ENCODE measurements at regions not wholly inside any gene's neighbourhood (a gene's known extent, or its start where the extent isn't known, plus 50 kb on each side); places are given as distances from the start of the nearest gene placed in this dataset.

GRCh38 chr2:136375017-136375901 lies 257.3 kb upstream of the CXCR4 start (continued):
- no peak for TF ChIP-seq POLR2AphosphoS2 (IDR thresholded peaks at IDR 0.05; ENCODE audit: low read depth, low read length)
- peak; percentile 61 for TF ChIP-seq RELB (IDR thresholded peaks at IDR 0.05; ENCODE audit: low read depth)
- no peak for TF ChIP-seq TCF12 (IDR thresholded peaks at IDR 0.05; ENCODE audit: low read depth, low read length)
- peak; percentile 57; the same call in 1 of the 2 replicates for TF ChIP-seq SPI1 (IDR thresholded peaks at IDR 0.05; ENCODE audit: borderline replicate concordance, insufficient read depth, low read depth, low read length)
- no peak for TF ChIP-seq CHD2 (IDR thresholded peaks at IDR 0.05; ENCODE audit: borderline replicate concordance, low read depth, low read length)
- no peak for TF ChIP-seq JUND (IDR thresholded peaks at IDR 0.05; ENCODE audit: low read depth, low read length)
- TF ChIP-seq RBBP5 (conservative IDR thresholded peaks at IDR 0.05), result no peak
- no peak for TF ChIP-seq POLR2AphosphoS5 (IDR thresholded peaks at IDR 0.05; ENCODE audit: low read length)
- TF ChIP-seq HCFC1 (IDR thresholded peaks at IDR 0.05; ENCODE audit: low read length), result no peak
- TF ChIP-seq SIN3A (IDR thresholded peaks at IDR 0.05; ENCODE audit: low read depth, low read length), result no peak
- peak; percentile 82 for TF ChIP-seq CREM (IDR thresholded peaks at IDR 0.05; ENCODE audit: low read depth)
- TF ChIP-seq RUNX3 (IDR thresholded peaks at IDR 0.05; ENCODE audit: low read length), result peak; percentile 70
- TF ChIP-seq CBFB (IDR thresholded peaks at IDR 0.05; ENCODE audit: low read depth), result no peak
- TF ChIP-seq SP1 (IDR thresholded peaks at IDR 0.05; ENCODE audit: low read depth, low read length), result peak; percentile 22
- no peak for TF ChIP-seq NKRF (conservative IDR thresholded peaks at IDR 0.05)
- no peak for TF ChIP-seq NRF1 (conservative IDR thresholded peaks at IDR 0.05; ENCODE audit: low read depth, low read length)
- TF ChIP-seq ZNF24 (IDR thresholded peaks at IDR 0.05), result no peak
- TF ChIP-seq ZNF217 (IDR thresholded peaks at IDR 0.05), result no peak
- no peak for TF ChIP-seq NFYB (IDR thresholded peaks at IDR 0.05; ENCODE audit: insufficient read depth, low read depth, low read length)
- no peak for TF ChIP-seq RCOR1 (conservative IDR thresholded peaks at IDR 0.05; ENCODE audit: low read depth, low read length)
- no peak for TF ChIP-seq MAX (IDR thresholded peaks at IDR 0.05; ENCODE audit: low read depth, low read length)
- TF ChIP-seq IKZF2 (IDR thresholded peaks at IDR 0.05), result peak; percentile 83 to 88
- no peak for TF ChIP-seq SMC3 (IDR thresholded peaks at IDR 0.05; ENCODE audit: borderline replicate concordance, low read length)
- no peak for TF ChIP-seq SMAD1 (IDR thresholded peaks at IDR 0.05; ENCODE audit: low read depth, partially characterized antibody)
- TF ChIP-seq NR2F1 (conservative IDR thresholded peaks at IDR 0.05), result no peak; the same call in 1 of the 2 replicates
- TF ChIP-seq RAD21 (IDR thresholded peaks at IDR 0.05; ENCODE audit: insufficient read depth, low read depth, low read length), result no peak
- peak; percentile 91 for TF ChIP-seq EED (IDR thresholded peaks at IDR 0.05; ENCODE audit: low read depth)
- TF ChIP-seq ATF3 (IDR thresholded peaks at IDR 0.05; ENCODE audit: borderline replicate concordance, extremely low read depth, low read depth, low read length), result no peak
- peak; percentile 41; the same call in 1 of the 2 replicates for TF ChIP-seq GATAD2B (conservative IDR thresholded peaks at IDR 0.05; ENCODE audit: low read depth)
- no peak for TF ChIP-seq CEBPB (IDR thresholded peaks at IDR 0.05; ENCODE audit: borderline replicate concordance in 1 of 2, low read depth in 2 of 2, low read length in 2 of 2)

Measured in GM12878 (cell line).